GM12865 (cell line): ENCODE measurements at regions not wholly inside any gene's neighbourhood (a gene's known extent, or its start where the extent isn't known, plus 50 kb on each side); places are given as distances from the start of the nearest gene placed in this dataset.

Experiments
- DNase-seq: peaks from one replicate; pipeline ENCODE4 v3.0.0; 2010; ENCODE audit warnings: low read depth
- H3K4me3 ChIP-seq: 2 replicates; pipeline ENCODE4 v1.5.1; 2011; ENCODE audit warnings: mild to moderate bottlenecking, low read depth, low read length, control low read depth
- CTCF ChIP-seq: IDR thresholded peaks from 2 replicates; pipeline ENCODE4 v1.5.1; 2011; ENCODE audit warnings: low read length, control low read depth, low read depth, inconsistent platforms; ENCODE audit not compliant: insufficient read depth; ENCODE audit errors: missing control alignments

- no peak for TF ChIP-seq CTCF
- no peak for DNase-seq
- no peak overlapping the region for H3K4me3 ChIP-seq
Observed at GRCh38 chr18:1261054-1261453, 356.4 kb downstream of the ADCYAP1 start.

- DNase-seq: no peak
- no peak overlapping the region for H3K4me3 ChIP-seq
- TF ChIP-seq CTCF: no peak
Observed at GRCh38 chr18:1267021-1267420, 362.4 kb downstream of the ADCYAP1 start.

- DNase-seq: no peak
- H3K4me3 ChIP-seq: no peak overlapping the region
- TF ChIP-seq CTCF: no peak
Observed at GRCh38 chr18:1270081-1270480, 365.4 kb downstream of the ADCYAP1 start.

GRCh38 chr18:1273469-1273868 lies 368.8 kb downstream of the ADCYAP1 start:
- no peak for TF ChIP-seq CTCF
- H3K4me3 ChIP-seq: no peak overlapping the region
- no peak for DNase-seq

- H3K4me3 ChIP-seq: no peak overlapping the region
- no peak for DNase-seq
- no peak for TF ChIP-seq CTCF
Observed at GRCh38 chr18:1292167-1292566, 387.5 kb downstream of the ADCYAP1 start.

- DNase-seq: no peak
- no peak overlapping the region for H3K4me3 ChIP-seq
- no peak for TF ChIP-seq CTCF
Observed at GRCh38 chr18:1294229-1294628, 389.6 kb downstream of the ADCYAP1 start.

GRCh38 chr18:1296237-1296636 lies 391.6 kb downstream of the ADCYAP1 start:
- no peak overlapping the region for H3K4me3 ChIP-seq
- no peak for DNase-seq
- no peak for TF ChIP-seq CTCF
